ENCODE measurements at regions not wholly inside any gene's neighbourhood (a gene's known extent, or its start where the extent isn't known, plus 50 kb on each side); places are given as distances from the start of the nearest gene placed in this dataset.

DNA sequence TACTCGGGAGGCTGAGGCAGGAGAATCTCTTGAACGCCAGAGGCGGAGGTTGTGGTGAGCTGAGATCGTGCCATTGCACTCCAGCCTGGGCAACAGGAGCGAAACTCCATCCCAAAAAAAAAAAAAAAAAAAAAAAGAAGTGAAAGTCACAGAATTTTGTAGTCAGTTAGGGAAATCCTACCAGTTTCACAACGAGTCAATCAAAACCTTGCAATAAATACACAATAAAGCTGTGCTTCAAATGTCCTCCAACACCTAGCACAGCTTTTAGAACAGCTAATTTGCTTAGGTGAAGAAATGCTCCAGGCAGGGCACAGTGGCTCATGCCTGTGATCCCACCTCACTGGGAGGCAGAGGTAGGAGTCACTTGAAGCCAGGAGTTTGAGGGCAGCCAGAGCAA is 112.8 kb upstream of the ATF7IP start:
- Histone ChIP-seq H3K9ac (ENCODE audit: control insufficient read depth, extremely low read depth, insufficient read depth, low read length) (no peak overlapping the region), H3K36me3 (ENCODE audit: control insufficient read depth in 2 of 2, extremely low read depth in 1 of 2, insufficient read depth in 2 of 2, low read length in 2 of 2) (no peaks in the 10 kb centered on the region), H3K4me3 (ENCODE audit: control insufficient read depth in 2 of 3, extremely low read depth in 1 of 3, insufficient read depth in 2 of 3, low read depth in 1 of 3, low read length in 3 of 3) (no peak overlapping the region), H3K9me1 (ENCODE audit: control insufficient read depth, extremely low read depth, insufficient read depth, low read length) (no peaks in the 10 kb centered on the region), H3K79me2 (ENCODE audit: control insufficient read depth, insufficient read depth, low read length) (no peaks in the 10 kb centered on the region), H3K9me3 (ENCODE audit: control insufficient read depth, low read depth, low read length) (no peaks in the 10 kb centered on the region), H3K27me3 (ENCODE audit: control insufficient read depth, extremely low read depth, insufficient read depth, low read length) (no peaks in the 10 kb centered on the region), H3K4me1 (ENCODE audit: control insufficient read depth, extremely low read depth, insufficient read depth, low read length) (peaks cover 16% of the 10 kb centered on the region), H3K27ac (ENCODE audit: control insufficient read depth, insufficient read depth, low read length) (no peak overlapping the region), H4K20me1 (ENCODE audit: control insufficient read depth, extremely low read depth, insufficient read depth, low read length) (no peaks in the 10 kb centered on the region), H3K4me2 (ENCODE audit: control insufficient read depth, extremely low read depth, insufficient read depth, low read depth, low read length) (no peak overlapping the region), H2AFZ (ENCODE audit: control insufficient read depth, low read length) (no peak overlapping the region)
- TF ChIP-seq, protein P1, sequence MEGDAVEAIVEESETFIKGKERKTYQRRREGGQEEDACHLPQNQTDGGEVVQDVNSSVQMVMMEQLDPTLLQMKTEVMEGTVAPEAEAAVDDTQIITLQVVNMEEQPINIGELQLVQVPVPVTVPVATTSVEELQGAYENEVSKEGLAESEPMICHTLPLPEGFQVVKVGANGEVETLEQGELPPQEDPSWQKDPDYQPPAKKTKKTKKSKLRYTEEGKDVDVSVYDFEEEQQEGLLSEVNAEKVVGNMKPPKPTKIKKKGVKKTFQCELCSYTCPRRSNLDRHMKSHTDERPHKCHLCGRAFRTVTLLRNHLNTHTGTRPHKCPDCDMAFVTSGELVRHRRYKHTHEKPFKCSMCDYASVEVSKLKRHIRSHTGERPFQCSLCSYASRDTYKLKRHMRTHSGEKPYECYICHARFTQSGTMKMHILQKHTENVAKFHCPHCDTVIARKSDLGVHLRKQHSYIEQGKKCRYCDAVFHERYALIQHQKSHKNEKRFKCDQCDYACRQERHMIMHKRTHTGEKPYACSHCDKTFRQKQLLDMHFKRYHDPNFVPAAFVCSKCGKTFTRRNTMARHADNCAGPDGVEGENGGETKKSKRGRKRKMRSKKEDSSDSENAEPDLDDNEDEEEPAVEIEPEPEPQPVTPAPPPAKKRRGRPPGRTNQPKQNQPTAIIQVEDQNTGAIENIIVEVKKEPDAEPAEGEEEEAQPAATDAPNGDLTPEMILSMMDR (optimal IDR thresholded peaks at IDR 0.05 in 1 of 3, IDR thresholded peaks at IDR 0.05 in 1 of 3, conservative IDR thresholded peaks at IDR 0.05 in 1 of 3; ENCODE audit: extremely low read depth in 1 of 3, insufficient read depth in 2 of 3, low read length in 3 of 3): no peak
- TF ChIP-seq EZH2 (IDR thresholded peaks at IDR 0.05; ENCODE audit: low read length): no peak
- DNase-seq (ENCODE audit: low read depth, low spot score) (no peak), FAIRE-seq (no peak)
- dilution Hi-C loops (cut with MboI; ENCODE audit: extremely low pct_ligation_motif_present, low sequenced_read_pairs): no loop called here

DNA sequence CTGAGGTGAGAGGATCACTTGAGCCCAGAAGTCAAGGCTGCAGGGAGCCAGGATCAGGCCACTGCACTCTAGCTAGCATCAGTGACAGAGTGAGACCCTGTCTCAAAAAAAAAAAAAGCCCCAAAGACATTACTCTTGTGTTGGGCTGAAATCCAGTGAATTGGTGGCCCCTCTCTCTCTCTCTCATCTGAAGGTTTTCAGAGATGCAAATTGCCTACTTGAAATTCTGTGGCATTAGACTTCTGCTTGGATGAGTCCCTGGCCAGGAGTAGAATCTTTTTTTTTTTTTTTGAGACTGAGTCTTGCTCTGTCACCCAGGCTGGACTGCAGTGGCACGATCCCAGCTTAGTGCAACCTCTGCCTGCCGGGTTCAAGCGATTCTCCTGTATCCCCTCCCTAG is 112.0 kb upstream of the ATF7IP start:
- TF ChIP-seq, protein P1 (optimal IDR thresholded peaks at IDR 0.05 in 1 of 3, IDR thresholded peaks at IDR 0.05 in 1 of 3, conservative IDR thresholded peaks at IDR 0.05 in 1 of 3; ENCODE audit: extremely low read depth in 1 of 3, insufficient read depth in 2 of 3, low read length in 3 of 3): no peak
- no peak for TF ChIP-seq EZH2 (IDR thresholded peaks at IDR 0.05; ENCODE audit: low read length)
- dilution Hi-C loops (cut with MboI; ENCODE audit: extremely low pct_ligation_motif_present, low sequenced_read_pairs): no loop called here

More for the DNA sequence above, 112.0 kb upstream of the ATF7IP start:
- no peak for DNase-seq (ENCODE audit: low read depth, low spot score)
- Histone ChIP-seq H3K4me1 (ENCODE audit: control insufficient read depth, extremely low read depth, insufficient read depth, low read length) (peaks cover 24% of the 10 kb centered on the region), H3K36me3 (ENCODE audit: control insufficient read depth in 2 of 2, extremely low read depth in 1 of 2, insufficient read depth in 2 of 2, low read length in 2 of 2) (no peaks in the 10 kb centered on the region), H3K9me1 (ENCODE audit: control insufficient read depth, extremely low read depth, insufficient read depth, low read length) (no peaks in the 10 kb centered on the region), H3K4me3 (ENCODE audit: control insufficient read depth in 2 of 3, extremely low read depth in 1 of 3, insufficient read depth in 2 of 3, low read depth in 1 of 3, low read length in 3 of 3) (no peak overlapping the region), H3K79me2 (ENCODE audit: control insufficient read depth, insufficient read depth, low read length) (no peaks in the 10 kb centered on the region), H3K4me2 (ENCODE audit: control insufficient read depth, extremely low read depth, insufficient read depth, low read depth, low read length) (no peak overlapping the region), H3K9me3 (ENCODE audit: control insufficient read depth, low read depth, low read length) (no peaks in the 10 kb centered on the region), H3K27ac (ENCODE audit: control insufficient read depth, insufficient read depth, low read length) (no peak overlapping the region), H2AFZ (ENCODE audit: control insufficient read depth, low read length) (no peak overlapping the region), H3K27me3 (ENCODE audit: control insufficient read depth, extremely low read depth, insufficient read depth, low read length) (no peaks in the 10 kb centered on the region), H4K20me1 (ENCODE audit: control insufficient read depth, extremely low read depth, insufficient read depth, low read length) (no peaks in the 10 kb centered on the region), H3K9ac (ENCODE audit: control insufficient read depth, extremely low read depth, insufficient read depth, low read length) (no peak overlapping the region)
- no peak for FAIRE-seq
